NCI-H1930 (cell line): ENCODE measurements at regions not wholly inside any gene's neighbourhood (a gene's known extent, or its start where the extent isn't known, plus 50 kb on each side); places are given as distances from the start of the nearest gene placed in this dataset.
"Not testable (repeated sequence)": the region's sequence is repeated elsewhere in the genome, so short reads cannot be mapped to it uniquely, and the experiment has no call there.

Source experiments
- DNase-seq, 2 experiments: peaks; one replicate each; lab custom pipeline; 2025; lab: John Stamatoyannopoulos, UW

- DNase-seq, result no peak
These were observed 107.5 kb upstream of the PELI1 start for GRCh38 chr2:64251497-64252250.

GRCh38 chr2:64252251-64252978 lies 108.2 kb upstream of the PELI1 start:
- DNase-seq, result not testable (repeated sequence)

- DNase-seq, result not testable (repeated sequence)
These were observed 109.2 kb upstream of the PELI1 start for GRCh38 chr2:64253421-64253820.

- no peak for DNase-seq
These were observed 114.3 kb upstream of the PELI1 start for GRCh38 chr2:64258566-64258965.

GRCh38 chr2:64259312-64259711 lies 115.1 kb upstream of the PELI1 start:
- no peak for DNase-seq

GRCh38 chr2:64260093-64260803 lies 116.0 kb upstream of the PELI1 start:
- DNase-seq, result no peak

- DNase-seq, result no peak
These were observed 116.6 kb upstream of the PELI1 start for GRCh38 chr2:64260817-64261216.

- DNase-seq, result no peak
These were observed 117.9 kb upstream of the PELI1 start for GRCh38 chr2:64262071-64262470.

- no peak for DNase-seq
These were observed 118.6 kb upstream of the PELI1 start for GRCh38 chr2:64262816-64263215.

GRCh38 chr2:64263315-64263714 lies 119.1 kb upstream of the PELI1 start:
- no peak for DNase-seq

GRCh38 chr2:64267699-64268098 lies 123.5 kb upstream of the PELI1 start:
- no peak for DNase-seq

- DNase-seq, result no peak
These were observed 124.3 kb upstream of the PELI1 start for GRCh38 chr2:64268330-64269048.

- DNase-seq, result no peak
These were observed 129.5 kb upstream of the PELI1 start for GRCh38 chr2:64273524-64274398.

- DNase-seq, result no peak
These were observed 130.4 kb upstream of the PELI1 start for GRCh38 chr2:64274399-64275173.

- no peak for DNase-seq
These were observed 130.9 kb upstream of the PELI1 start for GRCh38 chr2:64275174-64275466.

- no peak for DNase-seq
These were observed 132.3 kb upstream of the PELI1 start for GRCh38 chr2:64276417-64277095.

GRCh38 chr2:64277101-64277849 lies 133.1 kb upstream of the PELI1 start:
- DNase-seq, result no peak

GRCh38 chr2:64280812-64281211 lies 136.6 kb upstream of the PELI1 start:
- not testable (repeated sequence) for DNase-seq

- no peak for DNase-seq
These were observed 138.9 kb upstream of the PELI1 start for GRCh38 chr2:64283006-64283570.
